Loucy (cell line): ENCODE measurements at regions not wholly inside any gene's neighbourhood (a gene's known extent, or its start where the extent isn't known, plus 50 kb on each side); places are given as distances from the start of the nearest gene placed in this dataset.

Experiments used
- H2AFZ ChIP-seq: fragments of 200-600 bp; sonication (generic); 2 replicates; pipeline ENCODE4 v1.6.0; 2016; ENCODE audit warnings: antibody characterized with exemption, mild to moderate bottlenecking, low read length, moderate library complexity
- H3F3A ChIP-seq: fragments of 200-600 bp; 2 replicates; pipeline ENCODE4 v1.6.0; 2016; ENCODE audit warnings: antibody characterized with exemption, low read depth, mild to moderate bottlenecking
- H3K27me3 ChIP-seq: fragments of 200-600 bp; sonication (generic); 2 replicates; pipeline ENCODE4 v1.6.1; 2014; ENCODE audit warnings: low read length, mild to moderate bottlenecking; ENCODE audit not compliant: insufficient read depth, poor library complexity, severe bottlenecking
- H3K36me3 ChIP-seq: fragments of 200-600 bp; sonication (generic); 2 replicates; pipeline ENCODE4 v1.6.1; 2016; ENCODE audit warnings: low read length; ENCODE audit not compliant: insufficient read depth
- H3K4me1 ChIP-seq: fragments of 200-600 bp; sonication (generic); 2 replicates; pipeline ENCODE4 v1.5.1; 2014; ENCODE audit warnings: low read length, mild to moderate bottlenecking; ENCODE audit not compliant: insufficient read depth, poor library complexity, severe bottlenecking
- H3K4me2 ChIP-seq: fragments of 200-600 bp; sonication (generic); 2 replicates; pipeline ENCODE4 v1.6.0; 2014; ENCODE audit warnings: antibody characterized with exemption, low read length, low read depth, mild to moderate bottlenecking; ENCODE audit not compliant: poor library complexity, severe bottlenecking
- H3K4me3 ChIP-seq: fragments of 200-600 bp; sonication (generic); 2 replicates; pipeline ENCODE4 v1.5.1; 2014; ENCODE audit warnings: low read length, mild to moderate bottlenecking, mixed read lengths; ENCODE audit not compliant: poor library complexity, severe bottlenecking
- H3K79me2 ChIP-seq: fragments of 200-600 bp; sonication (generic); 2 replicates; pipeline ENCODE4 v1.6.1; 2014; ENCODE audit warnings: low read length; ENCODE audit not compliant: insufficient read depth
- H3K9ac ChIP-seq: fragments of 200-600 bp; sonication (generic); 2 replicates; pipeline ENCODE4 v1.6.0; 2014; ENCODE audit warnings: mild to moderate bottlenecking, low read depth, low read length, moderate library complexity; ENCODE audit not compliant: poor library complexity, severe bottlenecking
- H3K9me2 ChIP-seq: fragments of 200-600 bp; sonication (generic); replicated peaks from 2 replicates; pipeline ENCODE4 v1.6.1; 2016; ENCODE audit warnings: low read depth, low read length, mixed read lengths
- H3K9me3 ChIP-seq: fragments of 200-600 bp; sonication (generic); 2 replicates; pipeline ENCODE4 v1.6.1; 2014; ENCODE audit warnings: mild to moderate bottlenecking, antibody characterized with exemption, low read length, low read depth; ENCODE audit not compliant: insufficient read depth
- H4K20me1 ChIP-seq: fragments of 200-600 bp; sonication (generic); 2 replicates; pipeline ENCODE4 v1.6.0; 2014; ENCODE audit warnings: antibody characterized with exemption, low read length, mild to moderate bottlenecking; ENCODE audit not compliant: insufficient read depth, poor library complexity, severe bottlenecking
- CTCF ChIP-seq: fragments of 200-600 bp; sonication (generic); conservative IDR thresholded peaks from 2 replicates; pipeline ENCODE4 v1.5.1; 2014; ENCODE audit warnings: mild to moderate bottlenecking, antibody characterized with exemption, low read length
- EZH2phosphoT487 ChIP-seq: fragments of 200-600 bp; IDR thresholded peaks from 2 replicates; pipeline ENCODE4 v1.6.1; 2018; ENCODE audit warnings: antibody characterized with exemption, mild to moderate bottlenecking, moderate library complexity, borderline replicate concordance

GRCh38 chr18:40494603-40495002, 1460.4 kb upstream of the PIK3C3 start:
- no peak overlapping the region for H3K9ac ChIP-seq

DNA sequence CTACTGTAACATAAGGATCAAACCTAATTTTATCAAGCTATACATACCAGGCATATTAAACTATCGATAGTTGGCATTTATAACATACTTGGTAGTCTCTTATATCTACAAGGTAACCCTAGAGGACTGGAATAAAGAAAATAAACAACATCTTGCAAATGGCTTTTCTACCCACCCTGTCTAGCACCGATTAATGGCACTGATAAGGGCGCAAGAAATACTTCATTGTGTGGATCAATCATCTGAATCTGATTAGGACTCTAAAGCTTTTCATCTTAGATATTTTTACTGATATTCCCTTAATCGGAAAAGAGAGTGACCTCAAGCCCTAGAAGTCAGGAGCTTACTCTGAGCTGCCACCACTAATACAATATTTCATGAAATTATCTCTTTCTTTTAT, 1461.7 kb upstream of the PIK3C3 start:
- no peak for TF ChIP-seq CTCF
- TF ChIP-seq EZH2phosphoT487, result no peak
- no peaks in the 10 kb centered on the region for H3F3A ChIP-seq

More at GRCh38 chr18:40494603-40495002, 1460.4 kb upstream of the PIK3C3 start:
- no peak overlapping the region for H3K4me3 ChIP-seq
- no peaks in the 10 kb centered on the region for H3K9me2 ChIP-seq
- no peaks in the 10 kb centered on the region for H3K27me3 ChIP-seq
- H2AFZ ChIP-seq, result no peak overlapping the region
- H3K9me3 ChIP-seq, result no peaks in the 10 kb centered on the region
- no peak overlapping the region for H3K4me2 ChIP-seq
- no peaks in the 10 kb centered on the region for H3F3A ChIP-seq
- no peaks in the 10 kb centered on the region for H4K20me1 ChIP-seq
- no peaks in the 10 kb centered on the region for H3K4me1 ChIP-seq
- H3K79me2 ChIP-seq, result no peaks in the 10 kb centered on the region
- no peaks in the 10 kb centered on the region for H3K36me3 ChIP-seq
- TF ChIP-seq EZH2phosphoT487 (no peak), CTCF (no peak)

DNA sequence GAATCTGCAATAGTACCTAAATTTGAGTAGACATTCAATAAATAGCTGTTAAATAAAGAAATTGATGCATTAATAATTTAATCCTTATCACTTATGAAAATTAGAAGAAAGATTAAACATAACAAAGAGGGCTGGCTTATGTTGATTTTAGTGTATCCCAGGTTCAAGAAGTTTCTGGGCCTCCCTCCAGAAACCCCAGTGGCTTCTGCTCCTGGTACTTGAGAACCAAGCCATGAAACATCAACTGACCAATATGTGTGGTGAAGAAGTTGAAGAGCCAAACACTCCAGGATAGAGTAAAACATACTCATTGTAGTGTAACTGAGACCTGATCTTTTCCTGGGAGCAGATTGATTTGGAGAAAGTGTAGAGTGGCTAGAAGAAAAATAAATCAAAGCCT, 1465.7 kb upstream of the PIK3C3 start:
- Histone ChIP-seq H3K4me1 (no peaks in the 10 kb centered on the region), H2AFZ (no peak overlapping the region), H3K27me3 (no peaks in the 10 kb centered on the region), H3K9me2 (no peaks in the 10 kb centered on the region), H3K9me3 (no peaks in the 10 kb centered on the region), H3K4me3 (no peak overlapping the region), H3K79me2 (no peaks in the 10 kb centered on the region), H3F3A (no peaks in the 10 kb centered on the region), H4K20me1 (no peaks in the 10 kb centered on the region), H3K4me2 (no peak overlapping the region), H3K36me3 (no peaks in the 10 kb centered on the region), H3K9ac (no peak overlapping the region)
- TF ChIP-seq CTCF (no peak), EZH2phosphoT487 (no peak)

More for the DNA sequence above, 1461.7 kb upstream of the PIK3C3 start:
- Histone ChIP-seq H3K4me2 (no peak overlapping the region), H3K4me1 (no peaks in the 10 kb centered on the region), H3K9me3 (no peaks in the 10 kb centered on the region), H3K9me2 (no peaks in the 10 kb centered on the region), H2AFZ (no peak overlapping the region), H3K79me2 (no peaks in the 10 kb centered on the region), H3K36me3 (no peaks in the 10 kb centered on the region), H4K20me1 (no peaks in the 10 kb centered on the region), H3K4me3 (no peak overlapping the region), H3K9ac (no peak overlapping the region), H3K27me3 (no peaks in the 10 kb centered on the region)
